ENCODE measurements at regions not wholly inside any gene's neighbourhood (a gene's known extent, or its start where the extent isn't known, plus 50 kb on each side); places are given as distances from the start of the nearest gene placed in this dataset.
A peak's percentile ranks its signal among the peaks of the same experiment; 100 is the strongest.

- Mint-ChIP-seq H3K36me3 (peaks cover 6 to 19% of the 10 kb centered on the region in 2 donors), H3K4me1 (no peaks in the 10 kb centered on the region), H3K4me3 (no peak overlapping the region), H3K27me3 (peaks cover 0 to 7% (median 6%) of the 10 kb centered on the region in 3 donors), H3K9me3 (peaks cover 6 to 30% (median 15%) of the 10 kb centered on the region in 7 donors), H3K27ac (no peak overlapping the region)
- no peak for DNase-seq
- no peak for ATAC-seq (ENCODE audit: low read depth in 2 of 2)
Observed at GRCh38 chr18:70446063-70446462, 157.2 kb downstream of the SOCS6 start.

DNA sequence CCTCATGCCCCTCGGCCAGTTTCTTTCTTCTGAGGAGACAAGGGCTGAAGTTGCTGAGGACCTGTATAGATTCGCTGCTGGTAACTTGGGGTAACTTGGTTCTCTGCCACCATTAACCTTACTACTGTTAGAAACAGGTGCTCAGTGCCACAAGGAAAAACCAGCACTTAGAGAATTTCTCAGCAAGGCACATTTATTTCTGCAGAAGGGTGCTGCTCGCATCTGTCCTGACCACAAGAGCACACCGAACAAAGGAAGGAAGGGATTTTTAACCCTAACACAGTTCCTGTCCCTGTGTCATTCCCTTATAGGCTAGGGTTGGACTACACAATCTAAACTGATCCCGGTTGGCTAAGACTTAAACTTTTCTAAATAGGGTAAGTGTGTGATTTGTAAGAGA lies 154.1 kb downstream of the SOCS6 start:
- Mint-ChIP-seq H3K9me3 (peaks cover 6 to 30% (median 15%) of the 10 kb centered on the region in 7 donors), H3K27ac (peak overlapping the region in 1 of 6 donors; percentile 7), H3K4me3 (no peak overlapping the region), H3K36me3 (peaks cover 6 to 19% of the 10 kb centered on the region in 2 donors), H3K27me3 (peaks cover 0 to 10% (median 0%) of the 10 kb centered on the region in 3 donors), H3K4me1 (no peaks in the 10 kb centered on the region)
- no peak for DNase-seq
- no peak for ATAC-seq (ENCODE audit: low read depth in 2 of 2)

GRCh38 chr18:70432804-70433400 lies 144.1 kb downstream of the SOCS6 start:
- DNase-seq (no peak), ATAC-seq (ENCODE audit: low read depth in 2 of 2) (no peak)
- peaks cover 0 to 4% (median 0%) of the 10 kb centered on the region in 3 donors for H3K27me3 Mint-ChIP-seq
- no peaks in the 10 kb centered on the region for H3K36me3 Mint-ChIP-seq
- no peak overlapping the region for H3K4me3 Mint-ChIP-seq
- peak overlapping the region in 1 of 6 donors; percentile 68 for H3K27ac Mint-ChIP-seq
- H3K4me1 Mint-ChIP-seq, result no peaks in the 10 kb centered on the region
- H3K9me3 Mint-ChIP-seq, result no peaks in the 10 kb centered on the region

GRCh38 chr18:70431203-70431624 lies 142.4 kb downstream of the SOCS6 start:
- Mint-ChIP-seq H3K27ac (peak overlapping the region in 2 of 6 donors; percentile 15 to 17), H3K9me3 (peaks cover 0 to under 1% (median 0%) of the 10 kb centered on the region in 7 donors), H3K27me3 (peaks cover 0 to 4% (median 0%) of the 10 kb centered on the region in 3 donors), H3K4me3 (no peak overlapping the region), H3K36me3 (no peaks in the 10 kb centered on the region), H3K4me1 (no peaks in the 10 kb centered on the region)
- ATAC-seq (ENCODE audit: low read depth in 2 of 2) (no peak), DNase-seq (no peak)

DNA sequence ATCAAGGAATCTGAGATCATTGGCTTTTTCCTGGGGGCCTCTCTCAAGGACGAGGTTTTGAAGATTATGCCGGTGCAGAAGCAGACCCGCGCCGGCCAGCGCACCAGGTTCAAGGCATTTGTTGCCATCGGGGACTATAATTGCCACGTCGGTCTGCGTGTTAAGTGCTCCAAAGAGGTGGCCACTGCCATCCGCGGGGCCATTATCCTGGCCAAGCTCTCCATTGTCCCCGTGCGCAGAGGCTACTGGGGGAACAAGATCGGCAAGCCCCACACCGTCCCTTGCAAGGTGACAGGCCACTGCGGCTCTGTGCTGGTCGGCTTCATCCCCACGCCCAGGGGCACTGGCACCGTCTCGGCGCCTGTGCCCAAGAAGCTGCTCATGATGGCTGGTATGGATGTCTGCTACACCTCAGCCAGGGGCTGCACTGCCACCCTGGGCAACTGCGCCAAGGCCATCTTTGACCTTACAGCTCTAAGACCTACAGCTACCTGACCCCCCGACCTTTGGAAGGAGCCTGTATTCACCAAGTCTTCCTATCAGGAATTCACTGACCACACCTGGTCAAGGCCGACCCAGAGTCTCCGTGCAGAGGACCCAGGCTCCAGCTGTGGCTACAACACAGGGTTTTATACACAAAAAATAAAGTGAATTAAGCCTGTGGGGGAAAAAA lies 141.8 kb downstream of the SOCS6 start:
- no peaks in the 10 kb centered on the region for H3K4me1 Mint-ChIP-seq
- H3K27me3 Mint-ChIP-seq, result peaks cover 0 to 4% (median 0%) of the 10 kb centered on the region in 3 donors
- peaks cover 0 to 6% (median 0%) of the 10 kb centered on the region in 7 donors for H3K9me3 Mint-ChIP-seq
- peak overlapping the region in 1 of 8 donors; percentile 47 for H3K4me3 Mint-ChIP-seq
- DNase-seq (no peak), ATAC-seq (ENCODE audit: low read depth in 2 of 2) (no peak)
- H3K27ac Mint-ChIP-seq, result no peak overlapping the region
- no peaks in the 10 kb centered on the region for H3K36me3 Mint-ChIP-seq

DNA sequence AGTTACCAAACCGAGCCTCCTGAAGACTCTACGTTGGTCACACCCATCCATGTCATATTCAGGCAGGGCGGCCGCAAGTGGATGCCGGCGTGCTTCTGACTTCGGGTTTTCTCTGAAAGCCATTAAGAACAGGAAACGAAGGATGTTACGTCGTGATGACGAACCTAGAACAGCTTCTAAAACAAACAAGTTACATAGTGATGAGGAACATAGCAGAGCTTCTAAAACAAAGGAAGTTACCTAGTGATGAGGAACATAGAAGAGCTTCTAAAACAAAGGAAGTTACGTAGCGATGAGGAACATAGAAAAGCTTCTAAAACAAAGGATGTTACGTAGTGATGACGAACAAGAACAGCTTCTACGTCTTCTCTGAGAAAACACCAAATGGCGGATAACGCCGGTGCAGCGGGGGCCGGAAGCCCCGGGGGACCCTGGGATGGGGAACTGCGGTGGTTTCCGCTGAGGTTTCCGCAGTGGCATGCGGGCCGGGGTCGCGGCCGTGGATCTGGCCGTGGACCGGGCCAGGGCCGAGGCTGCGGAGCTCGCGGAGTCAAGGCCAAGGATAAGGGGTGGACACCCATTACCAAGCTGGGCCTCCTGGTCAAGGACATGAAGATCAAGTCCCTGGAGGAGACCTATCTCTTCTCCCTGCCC lies 141.1 kb downstream of the SOCS6 start:
- DNase-seq (no peak), ATAC-seq (ENCODE audit: low read depth in 2 of 2) (no peak)
- peaks cover 0 to 6% (median 0%) of the 10 kb centered on the region in 7 donors for H3K9me3 Mint-ChIP-seq
- peak overlapping the region in 1 of 6 donors; percentile 6 for H3K27ac Mint-ChIP-seq
- peaks cover 0 to 4% (median 0%) of the 10 kb centered on the region in 3 donors for H3K27me3 Mint-ChIP-seq
- no peaks in the 10 kb centered on the region for H3K4me1 Mint-ChIP-seq
- no peaks in the 10 kb centered on the region for H3K36me3 Mint-ChIP-seq
- H3K4me3 Mint-ChIP-seq, result no peak overlapping the region

GRCh38 chr18:70428439-70428838 lies 139.6 kb downstream of the SOCS6 start:
- DNase-seq (no peak), ATAC-seq (ENCODE audit: low read depth in 2 of 2) (no peak)
- Mint-ChIP-seq H3K27me3 (peaks cover 0 to 4% (median 0%) of the 10 kb centered on the region in 3 donors), H3K27ac (no peak overlapping the region), H3K4me1 (no peaks in the 10 kb centered on the region), H3K9me3 (peaks cover 0 to 6% (median 0%) of the 10 kb centered on the region in 7 donors), H3K4me3 (no peak overlapping the region), H3K36me3 (no peaks in the 10 kb centered on the region)

DNA sequence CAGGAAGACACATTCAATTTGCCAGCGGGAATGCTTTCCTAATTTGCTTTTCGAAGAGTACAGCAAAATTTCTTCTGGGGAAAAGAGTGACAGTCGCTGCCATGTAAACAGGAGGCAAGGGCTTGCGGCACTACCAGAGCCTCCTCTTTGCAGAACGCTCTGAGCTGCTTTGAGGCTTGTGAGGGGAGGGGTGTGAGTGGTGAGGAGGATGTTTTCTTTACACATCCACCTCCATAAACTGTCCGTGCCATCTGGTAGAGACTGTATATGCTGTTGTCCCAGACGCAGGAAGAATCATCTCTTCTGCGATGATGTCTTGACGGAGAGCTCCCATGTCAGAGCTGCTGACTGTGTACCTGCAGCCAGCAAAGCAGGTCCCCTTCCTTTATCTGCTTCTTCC lies 138.0 kb downstream of the SOCS6 start:
- Mint-ChIP-seq H3K4me1 (no peaks in the 10 kb centered on the region), H3K36me3 (no peaks in the 10 kb centered on the region), H3K9me3 (peaks cover 0 to 6% (median 0%) of the 10 kb centered on the region in 7 donors), H3K4me3 (no peak overlapping the region), H3K27ac (no peak overlapping the region), H3K27me3 (peaks cover 0 to 4% (median 0%) of the 10 kb centered on the region in 3 donors)
- no peak for DNase-seq
- no peak for ATAC-seq (ENCODE audit: low read depth in 2 of 2)

DNA sequence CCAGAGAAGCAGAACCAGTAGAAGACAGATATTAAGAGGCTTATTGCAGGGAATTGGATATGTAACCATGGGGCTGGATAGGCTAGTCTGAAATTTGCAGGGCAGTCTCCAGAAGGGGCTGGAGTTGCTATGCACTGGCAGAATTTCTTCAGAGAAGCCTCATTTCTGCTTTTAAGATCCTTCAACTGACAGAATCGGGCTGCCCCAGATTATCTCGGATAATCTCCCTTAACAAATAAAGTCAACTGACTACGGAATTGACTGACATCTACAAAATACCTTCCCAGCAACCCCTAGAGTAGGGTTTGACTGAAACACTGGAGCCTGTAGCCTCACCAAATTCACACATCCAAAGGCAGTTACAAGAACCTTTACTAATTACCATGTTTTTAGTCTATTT lies 136.4 kb downstream of the SOCS6 start:
- H3K27ac Mint-ChIP-seq, result no peak overlapping the region
- peaks cover 0 to 4% (median 0%) of the 10 kb centered on the region in 3 donors for H3K27me3 Mint-ChIP-seq
- no peaks in the 10 kb centered on the region for H3K36me3 Mint-ChIP-seq
- peaks cover 0 to 6% (median 0%) of the 10 kb centered on the region in 7 donors for H3K9me3 Mint-ChIP-seq
- DNase-seq (no peak), ATAC-seq (ENCODE audit: low read depth in 2 of 2) (no peak)
- no peak overlapping the region for H3K4me3 Mint-ChIP-seq
- H3K4me1 Mint-ChIP-seq, result no peaks in the 10 kb centered on the region

GRCh38 chr18:70423988-70424387 lies 135.1 kb downstream of the SOCS6 start:
- no peak for DNase-seq
- Mint-ChIP-seq H3K36me3 (no peaks in the 10 kb centered on the region), H3K27ac (no peak overlapping the region), H3K4me1 (no peaks in the 10 kb centered on the region), H3K9me3 (peaks cover 0 to 6% (median 0%) of the 10 kb centered on the region in 7 donors), H3K4me3 (no peak overlapping the region), H3K27me3 (no peaks in the 10 kb centered on the region)
- no peak for ATAC-seq (ENCODE audit: low read depth in 2 of 2)

GRCh38 chr18:70423120-70423519 lies 134.3 kb downstream of the SOCS6 start:
- DNase-seq (no peak), ATAC-seq (ENCODE audit: low read depth in 2 of 2) (no peak)
- H3K27ac Mint-ChIP-seq, result no peak overlapping the region
- no peaks in the 10 kb centered on the region for H3K27me3 Mint-ChIP-seq
- peaks cover 0 to 6% (median 0%) of the 10 kb centered on the region in 7 donors for H3K9me3 Mint-ChIP-seq
- no peak overlapping the region for H3K4me3 Mint-ChIP-seq
- H3K4me1 Mint-ChIP-seq, result no peaks in the 10 kb centered on the region
- no peaks in the 10 kb centered on the region for H3K36me3 Mint-ChIP-seq

GRCh38 chr18:70422391-70422965 lies 133.6 kb downstream of the SOCS6 start:
- ATAC-seq (ENCODE audit: low read depth in 2 of 2) (no peak), DNase-seq (no peak)
- Mint-ChIP-seq H3K27me3 (no peaks in the 10 kb centered on the region), H3K4me1 (no peaks in the 10 kb centered on the region), H3K36me3 (no peaks in the 10 kb centered on the region), H3K27ac (no peak overlapping the region), H3K9me3 (peaks cover 0 to 6% (median 0%) of the 10 kb centered on the region in 7 donors), H3K4me3 (no peak overlapping the region)

DNA sequence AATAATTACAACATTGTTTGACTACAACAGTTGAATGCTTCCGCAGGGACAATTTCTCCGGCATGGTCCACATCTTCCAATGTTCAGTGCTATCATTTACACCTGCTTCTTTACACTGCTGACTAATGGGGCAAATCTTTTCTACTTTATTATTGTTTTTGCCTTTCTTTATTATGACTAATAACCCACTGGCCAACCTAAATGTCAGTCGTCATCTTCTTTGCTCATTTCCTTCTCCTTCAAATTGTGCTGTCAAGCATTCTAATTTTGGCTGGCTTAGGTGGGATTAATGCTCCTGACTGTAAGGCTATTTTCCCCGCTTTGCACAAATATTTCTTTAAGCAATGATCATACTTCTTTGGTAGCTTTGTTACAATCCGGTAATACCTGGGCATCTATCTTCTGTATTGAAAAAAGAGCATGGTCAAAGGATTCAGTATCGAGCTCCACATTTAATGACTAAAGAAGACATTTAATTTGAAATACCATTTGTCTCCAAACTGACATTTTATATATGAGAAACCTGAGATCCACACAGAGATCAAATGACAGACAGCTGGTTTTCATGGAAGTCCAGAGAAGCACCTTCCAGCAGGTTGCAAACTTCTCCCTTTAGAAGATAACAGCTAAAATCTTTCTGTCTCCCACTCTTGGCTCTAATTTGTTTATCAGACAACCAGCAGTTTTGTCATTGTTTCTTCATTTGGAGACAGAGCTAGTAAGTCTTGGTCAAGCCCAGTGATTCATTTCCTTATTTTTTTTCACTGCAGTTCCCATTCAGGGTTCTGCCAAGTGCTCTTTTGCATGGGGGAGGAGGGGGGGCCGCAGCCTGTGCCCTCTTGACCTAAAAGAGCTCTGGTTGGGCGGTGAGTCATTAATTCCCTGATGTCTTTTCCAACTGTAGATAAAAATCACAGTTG lies 132.9 kb downstream of the SOCS6 start:
- DNase-seq (no peak), ATAC-seq (ENCODE audit: low read depth in 2 of 2) (no peak)
- no peak overlapping the region for H3K27ac Mint-ChIP-seq
- H3K36me3 Mint-ChIP-seq, result no peaks in the 10 kb centered on the region
- no peaks in the 10 kb centered on the region for H3K4me1 Mint-ChIP-seq
- no peaks in the 10 kb centered on the region for H3K27me3 Mint-ChIP-seq
- no peak overlapping the region for H3K4me3 Mint-ChIP-seq
- peaks cover 0 to 6% (median 0%) of the 10 kb centered on the region in 7 donors for H3K9me3 Mint-ChIP-seq
